ENCODE measurements at regions not wholly inside any gene's neighbourhood (a gene's known extent, or its start where the extent isn't known, plus 50 kb on each side); places are given as distances from the start of the nearest gene placed in this dataset.
"Not testable (repeated sequence)": the region's sequence is repeated elsewhere in the genome, so short reads cannot be mapped to it uniquely, and the experiment has no call there.

GRCh38 chr2:184162426-184162825 is 435.9 kb upstream of the ZNF804A start:
- Histone ChIP-seq H3K4me1 (ENCODE audit: control insufficient read depth, extremely low read depth, insufficient read depth, low read length) (no peaks in the 10 kb centered on the region), H3K27ac (ENCODE audit: control insufficient read depth, insufficient read depth, low read length) (no peak overlapping the region), H3K27me3 (ENCODE audit: control insufficient read depth, extremely low read depth, insufficient read depth, low read length) (no peaks in the 10 kb centered on the region), H3K4me2 (ENCODE audit: control insufficient read depth, extremely low read depth, insufficient read depth, low read depth, low read length) (no peak overlapping the region), H3K9ac (ENCODE audit: control insufficient read depth, extremely low read depth, insufficient read depth, low read length) (no peak overlapping the region), H3K36me3 (ENCODE audit: control insufficient read depth in 2 of 2, extremely low read depth in 1 of 2, insufficient read depth in 2 of 2, low read length in 2 of 2) (no peaks in the 10 kb centered on the region), H3K4me3 (ENCODE audit: control insufficient read depth in 2 of 3, extremely low read depth in 1 of 3, insufficient read depth in 2 of 3, low read depth in 1 of 3, low read length in 3 of 3) (no peak overlapping the region), H3K9me3 (ENCODE audit: control insufficient read depth, low read depth, low read length) (no peaks in the 10 kb centered on the region), H4K20me1 (ENCODE audit: control insufficient read depth, extremely low read depth, insufficient read depth, low read length) (no peaks in the 10 kb centered on the region), H2AFZ (ENCODE audit: control insufficient read depth, low read length) (no peak overlapping the region), H3K79me2 (ENCODE audit: control insufficient read depth, insufficient read depth, low read length) (no peaks in the 10 kb centered on the region), H3K9me1 (ENCODE audit: control insufficient read depth, extremely low read depth, insufficient read depth, low read length) (no peaks in the 10 kb centered on the region)
- TF ChIP-seq CTCF (optimal IDR thresholded peaks at IDR 0.05 in 1 of 3, IDR thresholded peaks at IDR 0.05 in 1 of 3, conservative IDR thresholded peaks at IDR 0.05 in 1 of 3; ENCODE audit: extremely low read depth in 1 of 3, insufficient read depth in 2 of 3, low read length in 3 of 3): no peak
- no peak for TF ChIP-seq EZH2 (IDR thresholded peaks at IDR 0.05; ENCODE audit: low read length)
- dilution Hi-C loops (cut with MboI; ENCODE audit: extremely low pct_ligation_motif_present, low sequenced_read_pairs): no loop called here
- no peak for DNase-seq (ENCODE audit: low read depth, low spot score)
- FAIRE-seq: no peak

- H3K27ac ChIP-seq (ENCODE audit: control insufficient read depth, insufficient read depth, low read length); H3K9ac ChIP-seq (ENCODE audit: control insufficient read depth, extremely low read depth, insufficient read depth, low read length); H4K20me1 ChIP-seq (ENCODE audit: control insufficient read depth, extremely low read depth, insufficient read depth, low read length); H3K4me3 ChIP-seq (ENCODE audit: control insufficient read depth in 2 of 3, extremely low read depth in 1 of 3, insufficient read depth in 2 of 3, low read depth in 1 of 3, low read length in 3 of 3); H2AFZ ChIP-seq (ENCODE audit: control insufficient read depth, low read length); dilution Hi-C loops (cut with MboI; ENCODE audit: extremely low pct_ligation_motif_present, low sequenced_read_pairs); H3K4me2 ChIP-seq (ENCODE audit: control insufficient read depth, extremely low read depth, insufficient read depth, low read depth, low read length); H3K4me1 ChIP-seq (ENCODE audit: control insufficient read depth, extremely low read depth, insufficient read depth, low read length); H3K9me3 ChIP-seq (ENCODE audit: control insufficient read depth, low read depth, low read length); H3K27me3 ChIP-seq (ENCODE audit: control insufficient read depth, extremely low read depth, insufficient read depth, low read length); H3K36me3 ChIP-seq (ENCODE audit: control insufficient read depth in 2 of 2, extremely low read depth in 1 of 2, insufficient read depth in 2 of 2, low read length in 2 of 2); DNase-seq (ENCODE audit: low read depth, low spot score); FAIRE-seq; H3K79me2 ChIP-seq (ENCODE audit: control insufficient read depth, insufficient read depth, low read length); H3K9me1 ChIP-seq (ENCODE audit: control insufficient read depth, extremely low read depth, insufficient read depth, low read length): not testable (repeated sequence)
These were observed 429.5 kb upstream of the ZNF804A start for GRCh38 chr2:184168823-184169222.

GRCh38 chr2:184169366-184169765 is 429.0 kb upstream of the ZNF804A start:
- TF ChIP-seq CTCF (optimal IDR thresholded peaks at IDR 0.05 in 1 of 3, IDR thresholded peaks at IDR 0.05 in 1 of 3, conservative IDR thresholded peaks at IDR 0.05 in 1 of 3; ENCODE audit: extremely low read depth in 1 of 3, insufficient read depth in 2 of 3, low read length in 3 of 3) (no peak), EZH2 (IDR thresholded peaks at IDR 0.05; ENCODE audit: low read length) (no peak)
- no peaks in the 10 kb centered on the region for H3K27me3 ChIP-seq (ENCODE audit: control insufficient read depth, extremely low read depth, insufficient read depth, low read length)
- dilution Hi-C loops (cut with MboI; ENCODE audit: extremely low pct_ligation_motif_present, low sequenced_read_pairs): no loop called here
- DNase-seq (ENCODE audit: low read depth, low spot score): no peak
- H3K27ac ChIP-seq (ENCODE audit: control insufficient read depth, insufficient read depth, low read length): no peak overlapping the region
- no peak overlapping the region for H3K4me3 ChIP-seq (ENCODE audit: control insufficient read depth in 2 of 3, extremely low read depth in 1 of 3, insufficient read depth in 2 of 3, low read depth in 1 of 3, low read length in 3 of 3)
- no peak for FAIRE-seq
- no peak overlapping the region for H3K9ac ChIP-seq (ENCODE audit: control insufficient read depth, extremely low read depth, insufficient read depth, low read length)
- H2AFZ ChIP-seq (ENCODE audit: control insufficient read depth, low read length): no peak overlapping the region
- H3K9me3 ChIP-seq (ENCODE audit: control insufficient read depth, low read depth, low read length): no peaks in the 10 kb centered on the region
- H3K79me2 ChIP-seq (ENCODE audit: control insufficient read depth, insufficient read depth, low read length): no peaks in the 10 kb centered on the region
- H3K9me1 ChIP-seq (ENCODE audit: control insufficient read depth, extremely low read depth, insufficient read depth, low read length): no peaks in the 10 kb centered on the region
- no peaks in the 10 kb centered on the region for H4K20me1 ChIP-seq (ENCODE audit: control insufficient read depth, extremely low read depth, insufficient read depth, low read length)
- no peaks in the 10 kb centered on the region for H3K4me1 ChIP-seq (ENCODE audit: control insufficient read depth, extremely low read depth, insufficient read depth, low read length)
- no peaks in the 10 kb centered on the region for H3K36me3 ChIP-seq (ENCODE audit: control insufficient read depth in 2 of 2, extremely low read depth in 1 of 2, insufficient read depth in 2 of 2, low read length in 2 of 2)
- no peak overlapping the region for H3K4me2 ChIP-seq (ENCODE audit: control insufficient read depth, extremely low read depth, insufficient read depth, low read depth, low read length)

Measured in keratinocyte (primary cell).